NCI-H748 (cell line): ENCODE measurements at regions not wholly inside any gene's neighbourhood (a gene's known extent, or its start where the extent isn't known, plus 50 kb on each side); places are given as distances from the start of the nearest gene placed in this dataset.

Experiments
- DNase-seq: peaks from one replicate; lab custom pipeline; 2025; ENCODE audit not compliant: unreplicated experiment; lab: John Stamatoyannopoulos, UW

DNA sequence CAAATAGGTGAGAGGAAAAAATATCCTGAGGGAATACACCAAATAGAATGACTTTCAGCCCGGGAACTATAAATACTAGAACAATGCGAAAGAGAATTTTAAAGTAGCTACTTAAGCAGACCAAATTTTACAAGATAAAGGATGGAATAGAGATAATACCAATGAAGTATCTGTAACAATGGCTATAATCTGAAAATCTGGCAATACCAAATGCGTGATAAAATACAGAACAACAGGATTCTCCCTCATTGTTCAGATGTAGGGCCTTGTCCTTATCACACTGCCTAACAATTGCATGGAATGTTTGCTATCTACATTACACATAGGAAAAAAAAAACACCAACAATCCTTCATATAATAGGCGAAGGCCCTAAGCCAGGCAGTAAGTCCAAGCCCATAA is 815.4 kb upstream of the MDGA2 start:
- no peak for DNase-seq

DNA sequence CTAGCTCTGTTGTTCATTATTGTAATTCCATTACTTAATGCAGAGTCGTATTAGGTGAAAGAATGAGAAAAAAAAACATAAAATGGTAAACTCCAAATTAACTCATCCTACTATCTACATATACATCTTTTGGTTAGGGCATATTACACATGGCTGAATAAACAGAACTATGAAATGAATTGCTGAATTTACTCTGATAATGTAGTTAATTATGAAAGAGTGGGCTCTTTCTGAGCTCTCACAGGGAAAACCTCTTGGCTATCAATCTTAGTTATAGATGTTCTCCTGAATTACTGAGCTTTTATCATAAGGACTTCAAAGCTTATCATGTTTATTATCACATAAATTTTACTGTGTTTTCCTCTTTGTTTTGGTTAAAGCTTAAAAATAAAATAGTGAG is 798.5 kb upstream of the MDGA2 start:
- no peak for DNase-seq

DNA sequence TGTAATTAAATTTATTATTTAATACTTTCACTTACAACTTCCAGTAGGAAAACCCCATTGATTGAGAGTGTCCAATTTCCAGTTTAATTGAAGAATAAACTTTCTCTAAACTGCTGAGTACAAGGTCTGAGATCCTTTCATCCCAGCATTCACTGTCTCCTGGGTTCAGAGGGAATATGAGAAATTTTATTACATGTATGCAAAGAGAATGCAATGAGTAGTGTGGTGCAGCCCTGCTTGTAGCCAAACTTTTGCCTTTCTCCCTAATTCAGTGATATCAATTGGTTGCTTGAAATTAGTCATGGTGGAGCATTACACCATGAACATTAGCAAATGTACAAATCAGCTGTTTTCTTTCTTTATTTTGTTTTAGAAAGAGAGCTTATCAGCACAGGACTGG is 780.6 kb upstream of the MDGA2 start:
- DNase-seq: no peak

DNA sequence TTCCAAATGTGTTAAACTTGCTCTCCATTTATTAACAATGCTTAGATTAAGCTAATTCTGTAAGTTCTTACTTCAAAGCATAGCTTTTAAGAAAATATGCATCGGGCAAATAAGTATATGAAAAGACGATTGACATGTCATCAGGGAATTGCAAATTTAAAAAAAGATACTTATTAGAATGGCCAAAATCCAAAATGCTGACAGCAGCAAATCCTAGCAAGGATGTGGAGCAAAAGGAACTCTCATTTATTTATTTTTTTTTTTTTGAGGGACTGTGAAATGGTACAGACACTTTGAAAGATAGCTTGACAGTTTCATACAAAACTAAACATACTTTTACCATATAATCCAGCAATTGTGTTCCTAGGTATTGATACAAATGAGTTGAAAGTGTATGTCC is 779.5 kb upstream of the MDGA2 start:
- DNase-seq: no peak

DNA sequence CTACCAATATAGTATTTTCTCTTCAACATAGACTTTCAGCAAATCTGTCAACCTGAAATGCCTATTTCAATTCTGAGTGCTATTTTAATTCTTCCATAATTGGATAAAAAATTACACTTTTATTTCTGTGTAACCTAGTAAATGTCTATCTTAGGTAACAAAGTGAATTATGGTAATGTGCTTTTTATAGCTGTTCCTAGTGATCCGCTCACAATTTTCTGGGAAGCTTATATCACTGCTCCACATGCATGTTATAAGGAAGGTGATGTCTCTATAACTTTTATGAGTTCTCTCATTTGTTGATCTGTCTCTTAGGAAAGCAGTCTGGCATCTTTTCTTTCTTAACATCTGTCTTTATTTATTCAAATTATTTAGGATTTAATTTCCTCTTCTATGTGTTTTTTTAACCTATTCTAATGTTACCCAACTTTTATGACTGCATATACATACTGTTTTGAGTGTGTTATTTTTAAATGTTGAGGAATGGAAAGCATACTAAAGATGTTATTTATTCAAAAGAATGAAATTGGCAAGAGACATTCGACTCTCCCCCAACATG is 777.1 kb upstream of the MDGA2 start:
- no peak for DNase-seq

DNA sequence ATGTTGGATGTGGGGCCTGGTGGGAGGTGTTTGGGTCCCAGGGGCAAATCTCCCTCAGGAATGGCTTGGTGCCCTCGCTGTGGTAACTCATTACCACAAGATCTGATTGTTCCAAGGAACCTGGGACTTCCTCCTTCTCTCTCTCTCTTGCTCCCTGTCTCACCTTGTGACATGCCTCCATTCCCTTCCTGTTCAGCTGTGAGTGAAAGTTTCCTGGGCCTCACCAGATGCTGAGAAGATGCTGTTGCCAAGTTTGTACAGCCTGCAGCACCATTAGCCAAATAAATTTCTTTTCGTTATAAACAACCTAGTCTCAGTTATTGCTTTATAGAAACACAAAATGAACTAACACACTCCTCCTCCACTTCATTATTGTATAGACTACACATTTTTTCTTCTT is 759.8 kb upstream of the MDGA2 start:
- no peak for DNase-seq

DNA sequence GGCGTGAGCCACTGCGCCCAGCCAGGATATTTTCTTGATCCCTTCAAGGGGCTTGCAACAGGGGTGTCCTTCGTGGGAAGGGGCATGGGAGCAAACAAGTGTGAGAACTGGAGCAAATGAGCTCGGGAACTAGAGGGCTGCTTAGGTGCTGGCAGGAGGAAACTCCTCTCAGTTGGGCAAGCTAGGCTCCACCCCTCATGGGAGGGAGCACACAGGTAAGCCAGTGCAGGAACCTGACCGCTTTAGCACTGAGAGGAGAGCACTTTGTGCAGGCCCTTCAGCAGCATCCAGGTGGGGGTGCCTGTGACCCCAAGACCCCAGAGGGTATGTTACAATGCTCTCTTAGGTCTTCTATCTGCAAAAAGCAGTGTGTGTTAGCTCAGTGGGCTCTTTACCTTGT is 755.4 kb upstream of the MDGA2 start:
- no peak for DNase-seq

DNA sequence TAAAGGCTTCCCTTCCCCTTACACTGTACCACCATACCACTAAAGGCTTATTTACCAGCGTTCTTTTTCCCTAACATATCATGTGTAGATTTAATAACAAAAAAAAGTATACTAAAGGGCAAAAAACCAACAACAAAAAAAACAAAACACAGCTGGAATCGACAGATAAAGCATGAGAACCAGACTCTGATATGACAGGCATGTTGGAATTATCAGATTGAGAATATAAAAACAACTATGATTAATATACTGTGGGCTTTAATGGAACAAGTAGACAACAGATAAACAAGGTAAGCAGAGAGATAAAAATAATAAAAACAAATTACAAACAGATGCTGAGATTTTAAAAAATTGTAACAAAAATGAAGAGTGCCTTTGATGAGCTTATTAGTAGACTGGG is 754.1 kb upstream of the MDGA2 start:
- no peak for DNase-seq

DNA sequence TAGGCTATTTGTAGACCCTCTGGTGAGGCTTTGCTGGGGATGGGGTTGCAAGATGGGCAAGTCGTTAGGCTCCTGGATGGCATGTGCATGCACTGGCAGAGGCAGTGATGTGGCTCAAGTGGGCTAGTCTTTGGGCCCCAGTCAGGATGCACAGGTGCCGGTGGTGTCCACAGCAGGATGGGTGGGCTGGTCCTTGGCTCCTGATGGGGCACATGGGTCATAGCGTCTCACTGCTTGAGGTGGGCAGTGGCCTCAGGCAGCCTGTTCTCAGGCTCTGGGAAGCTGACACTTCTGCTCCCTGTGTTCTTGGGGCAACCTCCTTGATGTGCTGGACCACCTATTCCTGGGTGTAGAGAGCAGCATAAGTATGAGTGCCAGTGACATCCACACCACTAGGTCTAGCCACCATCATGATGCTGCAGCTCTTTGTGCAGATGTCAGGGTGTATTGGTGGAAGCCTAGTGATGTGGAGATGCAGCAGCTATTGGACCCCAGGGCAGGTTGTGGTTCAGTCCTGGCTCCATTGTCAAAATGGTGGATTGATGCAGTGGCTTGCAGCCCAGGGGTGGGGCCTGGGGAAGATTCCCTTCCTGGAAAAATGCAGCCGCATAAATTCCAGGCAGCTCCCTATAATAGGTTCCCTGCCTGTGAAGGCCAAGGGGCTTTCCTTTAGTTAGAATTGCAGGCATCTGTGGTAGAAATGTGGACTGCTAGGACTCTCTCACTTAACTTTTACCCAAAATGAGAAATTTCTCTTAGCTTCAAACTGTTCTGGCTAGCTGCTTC is 742.5 kb upstream of the MDGA2 start:
- no peak for DNase-seq

DNA sequence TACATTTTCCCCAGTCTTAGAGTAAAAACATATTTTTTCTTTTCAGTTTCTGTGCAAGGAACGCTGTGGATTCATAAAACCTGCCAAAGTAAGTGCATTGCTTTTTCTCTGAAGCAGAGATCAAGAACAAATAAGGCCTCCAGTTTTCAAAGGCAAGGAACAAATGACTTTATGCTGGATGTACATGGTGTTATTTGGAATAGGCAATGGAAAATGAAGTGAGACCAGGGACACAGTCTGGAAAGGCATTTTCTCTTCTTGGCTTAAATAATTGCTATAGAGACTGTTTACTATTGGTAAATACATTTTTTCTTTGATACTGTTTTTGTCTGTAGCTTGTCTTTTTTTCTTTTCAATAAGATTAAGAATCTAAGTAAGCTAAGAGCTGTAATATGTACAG is 725.9 kb upstream of the MDGA2 start:
- no peak for DNase-seq

DNA sequence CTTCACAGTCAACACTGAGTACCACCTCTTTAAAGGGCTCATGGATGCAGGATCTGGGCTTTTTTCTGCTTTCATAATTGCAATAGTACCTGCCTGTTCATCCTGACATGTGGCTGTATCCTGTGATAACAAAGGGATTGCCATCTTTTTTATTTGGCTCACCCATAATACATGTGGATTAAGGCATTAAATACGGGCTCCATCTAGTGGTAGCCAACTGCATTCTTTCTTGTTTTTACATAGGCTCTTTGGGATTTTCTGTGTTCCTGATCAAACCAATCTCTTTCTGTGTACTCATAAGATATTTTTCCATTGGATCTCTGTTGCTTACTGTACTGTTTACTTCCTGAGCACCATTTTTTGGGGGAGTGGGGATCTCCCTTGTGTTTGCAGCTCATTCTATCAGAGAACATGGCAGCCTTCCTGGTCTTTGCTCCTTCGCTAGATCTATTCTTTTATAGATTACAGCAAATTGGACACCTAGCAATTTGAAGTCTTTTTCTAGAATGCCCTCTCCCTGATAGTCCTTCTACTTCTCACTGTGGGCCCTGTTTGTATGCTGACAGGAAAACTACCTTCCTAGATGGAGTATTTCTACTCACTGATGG is 723.4 kb upstream of the MDGA2 start:
- peak; percentile 75 for DNase-seq

DNA sequence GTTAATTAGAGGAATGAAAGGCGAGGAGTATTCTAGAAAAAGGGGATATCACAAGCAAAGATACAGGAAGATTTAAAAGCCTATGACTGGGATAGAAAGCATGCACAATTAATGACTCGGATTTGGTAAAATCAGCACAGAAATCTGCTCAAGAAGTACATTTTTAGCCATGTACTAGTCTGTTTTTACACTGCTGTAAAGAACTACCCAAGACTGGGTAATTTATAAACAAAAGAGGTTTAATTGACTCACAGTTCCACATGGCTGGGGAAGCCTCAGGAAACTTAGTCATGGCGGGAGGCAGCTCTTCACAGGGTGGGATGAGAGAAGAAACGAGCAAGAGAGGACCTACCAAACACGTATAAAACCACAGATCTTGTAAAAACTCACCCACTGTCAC is 716.3 kb upstream of the MDGA2 start:
- no peak for DNase-seq

DNA sequence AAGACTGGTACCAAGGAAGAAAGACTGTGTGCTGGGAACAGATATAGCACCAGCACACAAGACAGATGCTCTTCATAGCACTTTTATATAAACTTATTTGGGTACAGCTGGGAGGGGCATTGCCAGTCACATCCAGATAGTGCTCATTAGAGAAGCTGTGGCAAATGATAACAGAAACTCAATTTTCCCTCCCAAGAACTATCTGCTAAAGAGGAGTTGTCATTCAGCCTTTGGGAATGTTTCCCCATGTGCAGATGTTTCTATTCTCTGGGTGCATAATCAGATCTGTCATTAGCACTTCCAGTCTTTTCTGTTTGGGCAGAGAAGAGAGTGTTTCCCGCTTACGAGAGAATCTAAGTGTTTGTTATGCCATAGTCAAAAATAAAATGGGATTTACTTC is 714.9 kb upstream of the MDGA2 start:
- DNase-seq: peak; percentile 25

DNA sequence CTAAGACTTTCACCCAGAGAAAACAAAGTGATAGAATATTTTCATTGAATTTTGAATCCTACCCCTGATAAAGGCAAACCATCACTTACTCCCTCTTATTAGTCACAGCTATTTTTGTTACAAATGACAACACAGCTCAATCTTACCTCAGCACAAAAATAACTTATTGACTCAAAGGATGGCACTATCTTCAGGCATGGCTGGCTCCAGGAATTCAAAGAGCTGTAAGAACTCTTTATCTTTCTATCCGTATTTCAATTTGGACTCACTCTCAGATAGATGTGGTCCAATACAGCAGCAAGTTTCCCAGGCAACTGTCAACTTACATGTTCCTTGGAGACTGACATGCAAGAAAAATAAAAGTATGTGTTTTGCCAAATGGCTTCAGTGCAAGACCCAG is 709.4 kb upstream of the MDGA2 start:
- no peak for DNase-seq

DNA sequence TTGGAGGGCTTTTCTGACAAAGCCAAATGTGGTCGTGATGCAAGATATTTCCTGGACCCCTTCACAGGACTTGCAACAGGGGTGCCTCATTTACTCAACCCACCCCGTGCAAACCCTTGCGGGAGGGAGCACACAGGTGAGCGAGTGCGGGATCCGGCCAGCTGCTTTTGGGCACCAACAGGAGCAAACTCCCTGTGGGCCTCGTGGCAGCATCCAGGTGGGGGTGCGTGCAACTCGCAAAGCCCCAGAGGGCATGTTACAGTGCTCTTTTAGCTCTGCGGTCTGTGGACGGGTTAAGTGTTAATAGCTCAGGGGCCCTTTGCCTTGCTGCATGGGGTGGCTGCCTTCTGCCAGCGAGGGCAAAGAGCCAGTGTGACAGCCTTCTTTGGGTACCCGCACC is 707.6 kb upstream of the MDGA2 start:
- DNase-seq: no peak

DNA sequence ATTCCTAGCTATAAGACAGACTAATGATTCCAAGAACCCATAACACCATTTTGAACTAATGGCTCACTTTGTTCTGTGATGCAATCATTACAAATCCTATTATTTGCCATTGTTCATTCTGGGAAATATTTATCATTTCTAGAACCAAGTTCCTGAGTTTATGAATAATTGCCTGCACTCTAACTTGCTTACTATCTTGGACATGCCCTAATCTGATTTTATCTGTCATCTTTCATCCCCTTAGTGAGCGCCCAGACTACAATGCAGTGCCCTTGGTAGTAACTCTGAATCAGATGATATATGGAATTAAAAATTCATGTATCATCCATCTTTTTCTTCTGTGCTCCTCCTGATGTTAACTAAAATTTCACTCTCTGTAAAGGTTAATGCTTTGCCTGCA is 703.1 kb upstream of the MDGA2 start:
- DNase-seq: no peak

DNA sequence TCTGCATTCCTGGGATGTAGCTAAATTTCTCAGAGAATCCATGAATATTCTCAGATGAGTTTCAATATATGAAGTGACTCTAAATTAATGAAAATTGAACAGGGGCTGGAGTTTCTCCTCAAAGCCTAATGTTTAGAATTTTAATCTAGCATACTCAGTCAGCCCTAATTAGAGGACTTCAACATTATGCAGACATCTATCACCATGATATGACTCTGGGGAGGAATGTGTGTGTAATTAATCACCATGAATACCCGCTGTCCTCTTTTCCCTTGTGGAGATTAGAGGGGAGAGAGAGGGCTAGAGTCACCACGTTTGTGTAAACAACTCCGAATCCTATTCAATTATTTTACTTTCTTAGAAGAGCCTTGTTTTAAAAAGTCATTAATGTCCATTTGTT is 698.6 kb upstream of the MDGA2 start:
- DNase-seq: peak; percentile 10

DNA sequence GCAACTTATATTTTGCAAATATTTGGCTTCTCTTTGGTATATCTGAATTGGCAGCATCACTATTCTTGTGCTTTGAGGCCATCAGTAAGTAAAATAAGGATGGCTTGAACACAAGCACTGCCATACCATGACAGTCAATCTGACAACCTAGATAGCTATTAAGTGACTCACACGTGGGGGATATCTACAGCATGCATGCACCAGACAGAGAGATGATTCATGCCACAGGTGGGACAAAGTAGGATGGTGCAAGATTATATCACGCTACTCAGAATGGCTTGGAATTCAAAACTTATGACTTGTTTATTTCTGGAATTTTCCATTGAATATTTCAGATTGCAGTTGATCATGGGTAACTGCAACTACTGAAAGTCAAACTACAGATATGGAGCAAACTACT is 675.6 kb upstream of the MDGA2 start:
- DNase-seq: no peak

DNA sequence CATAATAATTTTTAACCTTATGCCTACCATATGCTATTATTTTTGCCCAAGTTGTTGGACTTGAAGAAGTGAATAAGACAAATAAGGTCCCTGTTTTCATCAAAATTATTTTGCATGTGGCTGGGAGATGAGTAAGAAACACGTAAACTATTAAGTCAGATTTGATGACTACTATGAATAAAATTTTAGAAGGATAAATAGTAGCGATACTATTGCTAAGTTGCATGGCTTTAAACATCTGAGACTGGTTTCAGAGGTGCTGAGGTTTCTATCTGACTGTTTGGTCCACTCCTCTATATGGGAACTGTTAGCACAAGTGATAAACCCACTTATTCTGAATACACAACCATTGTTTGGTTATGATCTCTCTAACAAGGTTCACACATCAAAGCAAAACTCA is 674.3 kb upstream of the MDGA2 start:
- DNase-seq: no peak

DNA sequence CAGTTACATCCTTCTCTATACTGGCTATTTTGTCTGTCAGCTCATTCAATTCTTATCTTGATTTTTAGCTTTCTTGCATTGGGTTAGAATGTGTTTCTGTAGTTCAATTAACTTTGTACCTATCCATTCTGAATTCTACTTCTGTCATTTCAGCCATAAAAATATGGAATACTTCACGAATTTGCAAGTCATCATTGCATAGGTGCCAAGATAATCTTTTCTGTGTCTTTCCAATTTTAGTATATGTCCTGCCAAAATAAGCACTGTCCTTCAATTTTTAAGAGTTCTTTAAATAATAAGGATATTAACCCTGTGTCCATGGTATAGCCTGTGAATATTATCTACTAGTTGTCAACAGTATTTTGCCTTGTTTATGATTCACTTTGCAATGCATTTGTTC is 665.7 kb upstream of the MDGA2 start:
- DNase-seq: no peak

DNA sequence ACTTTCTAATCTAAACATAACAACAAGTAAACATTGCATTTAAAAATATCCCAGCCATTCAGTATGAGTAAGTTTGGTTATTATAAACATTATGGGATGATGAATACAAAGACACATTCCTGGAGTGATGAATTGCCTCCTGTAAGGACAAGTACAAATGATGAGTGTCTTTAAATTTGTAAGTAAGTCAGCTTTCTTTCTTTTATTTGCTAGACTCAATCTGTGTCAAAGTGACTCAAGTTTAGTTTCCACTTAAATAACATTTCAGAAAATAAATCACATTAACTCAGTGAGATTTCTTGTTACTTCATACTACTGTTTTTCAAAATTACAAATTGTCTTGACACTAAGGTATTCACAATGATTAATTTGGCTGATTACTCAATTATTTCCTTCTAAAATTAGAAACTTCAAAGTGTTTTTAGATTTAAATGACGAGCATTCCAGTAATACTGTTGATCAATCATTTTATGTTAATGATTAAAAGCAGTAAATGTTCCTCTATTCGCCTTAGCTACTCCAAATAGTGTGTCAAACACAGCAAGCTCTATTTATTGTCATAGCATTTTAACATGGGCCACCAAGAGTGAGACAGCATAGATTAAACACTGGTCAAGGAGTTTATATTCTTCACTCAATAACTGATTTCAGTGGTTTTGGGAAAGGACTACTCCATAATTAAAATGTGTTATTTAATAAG is 658.0 kb upstream of the MDGA2 start:
- no peak for DNase-seq

DNA sequence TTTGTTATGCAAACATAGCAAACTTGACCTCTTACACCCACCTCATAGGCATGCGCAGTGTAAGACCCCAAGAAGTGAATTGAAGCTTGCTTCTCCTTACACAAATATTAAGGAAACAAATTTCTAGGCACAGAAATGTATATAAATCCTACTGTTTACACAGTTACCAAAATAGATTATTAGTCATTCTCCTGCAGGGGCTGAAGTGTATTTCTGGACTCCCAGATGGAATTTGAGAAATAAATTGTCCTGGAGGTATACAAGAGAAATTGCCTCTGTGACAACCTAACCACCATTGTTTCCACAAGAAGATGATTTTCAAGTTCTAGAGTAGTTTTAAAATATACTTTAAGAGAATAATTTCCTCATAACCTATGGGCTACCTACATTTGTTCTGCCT is 656.0 kb upstream of the MDGA2 start:
- DNase-seq: no peak
